Neural progenitor cell (in vitro differentiated cells): ENCODE measurements at regions not wholly inside any gene's neighbourhood (a gene's known extent, or its start where the extent isn't known, plus 50 kb on each side); places are given as distances from the start of the nearest gene placed in this dataset.

Experiments
- EZH2 ChIP-seq: fragments of 200-600 bp; sonication (generic); IDR thresholded peaks from 2 replicates; pipeline ENCODE4 v1.6.1; 2017; ENCODE audit warnings: antibody characterized with exemption, mild to moderate bottlenecking, moderate library complexity
- TF ChIP-seq, protein P1 (sequence below): fragments of 200-600 bp; sonication (generic); IDR thresholded peaks from 2 replicates; pipeline ENCODE4 v1.5.1; 2017; ENCODE audit warnings: antibody characterized with exemption, mild to moderate bottlenecking

GRCh38 chr12:64937452-64937851, 113.0 kb downstream of the TBC1D30 start:
- TF ChIP-seq, protein P1, sequence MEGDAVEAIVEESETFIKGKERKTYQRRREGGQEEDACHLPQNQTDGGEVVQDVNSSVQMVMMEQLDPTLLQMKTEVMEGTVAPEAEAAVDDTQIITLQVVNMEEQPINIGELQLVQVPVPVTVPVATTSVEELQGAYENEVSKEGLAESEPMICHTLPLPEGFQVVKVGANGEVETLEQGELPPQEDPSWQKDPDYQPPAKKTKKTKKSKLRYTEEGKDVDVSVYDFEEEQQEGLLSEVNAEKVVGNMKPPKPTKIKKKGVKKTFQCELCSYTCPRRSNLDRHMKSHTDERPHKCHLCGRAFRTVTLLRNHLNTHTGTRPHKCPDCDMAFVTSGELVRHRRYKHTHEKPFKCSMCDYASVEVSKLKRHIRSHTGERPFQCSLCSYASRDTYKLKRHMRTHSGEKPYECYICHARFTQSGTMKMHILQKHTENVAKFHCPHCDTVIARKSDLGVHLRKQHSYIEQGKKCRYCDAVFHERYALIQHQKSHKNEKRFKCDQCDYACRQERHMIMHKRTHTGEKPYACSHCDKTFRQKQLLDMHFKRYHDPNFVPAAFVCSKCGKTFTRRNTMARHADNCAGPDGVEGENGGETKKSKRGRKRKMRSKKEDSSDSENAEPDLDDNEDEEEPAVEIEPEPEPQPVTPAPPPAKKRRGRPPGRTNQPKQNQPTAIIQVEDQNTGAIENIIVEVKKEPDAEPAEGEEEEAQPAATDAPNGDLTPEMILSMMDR: no peak
- no peak for TF ChIP-seq EZH2
